Pancreas (tissue), 10 donors: ENCODE measurements at regions not wholly inside any gene's neighbourhood (a gene's known extent, or its start where the extent isn't known, plus 50 kb on each side); places are given as distances from the start of the nearest gene placed in this dataset.

Source experiments
- ATAC-seq, 4 donors: fragments of 200-7000 bp; cut with Tn5 transposase; one replicate each; pipeline versions ENCODE4 v1.8.0 to v1.9.1; 2020; ENCODE audit warnings: mild to moderate bottlenecking in 4 of 4, moderate library complexity in 4 of 4
- DNase-seq, 6 donors: peaks; one replicate each; pipeline ENCODE4 v3.0.0-alpha.2; 2020
- FAIRE-seq: peaks from 2 replicates; lab custom pipeline; 2012; peaks lifted over from hg19 to GRCh38; lab: Jason Lieb, UNC
- H3K27ac ChIP-seq, 4 donors: fragments of 200-600 bp; sonication (generic); 1 replicate in 3 of 4; 2 replicates in 1 of 4; pipeline versions ENCODE4 v1.5.0 to v1.8.0; 2020
- H3K27me3 ChIP-seq, 4 donors: fragments of 200-600 bp; one replicate each; pipeline ENCODE4 v1.8.0; 2021
- H3K36me3 ChIP-seq, 3 donors: fragments of 200-600 bp; sonication (generic) in 1 of 3; one replicate each; pipeline versions ENCODE4 v1.5.0 to v1.8.0; 2020 to 2021
- H3K4me1 ChIP-seq, 3 donors: fragments of 200-600 bp; one replicate each; pipeline ENCODE4 v1.8.0; 2021
- H3K4me3 ChIP-seq, 4 donors: fragments of 200-600 bp; sonication (generic) in 2 of 4; one replicate each; pipeline versions ENCODE4 v1.5.0 to v1.8.0; 2020 to 2021
- H3K9me3 ChIP-seq, 4 donors: fragments of 200-600 bp; one replicate each; pipeline ENCODE4 v1.8.0; 2021
- WGBS, 2 donors: extraction: QIAGEN DNeasy Blood & Tissue Kit; methylation state at CpG; one replicate each; pipeline ENCODE4 v1.1.7; 2013; 5-methylcytosine and 5-hydroxymethylcytosine counted together
- intact Hi-C, 3 donors: fragments of 100-400 bp; cut with DNase I; formaldehyde crosslinking; loops; one replicate each; pipeline versions ENCODE4 v1.11.1 to v1.14.2; 2022
- TF ChIP-seq, protein P1 (sequence below), 4 donors: fragments of 200-600 bp; sonication (generic) in 3 of 4; IDR thresholded peaks; one replicate each; pipeline versions ENCODE4 v1.5.0 to v1.8.0; 2021; ENCODE audit warnings: antibody characterized with exemption in 4 of 4
- donor health status: healthy with polysubstance abuse.
- donor health status: DM: no; HTN: no; CAD: no; lungs with moderate emphysema.
- donor health status: DM: no; HTN: no; CAD: no.
- donor health status: control.
- donor health status: control.
- donor health status: Bipolar disorder and iron deficiency.
- donor health status: DM: yes; HTN: yes; CAD: no.
- donor health status: DM: no; HTN: no; CAD: no.
- donor health status: DM: no; HTN: no; CAD: no.
- donor health status: DM: yes; HTN: yes; CAD: no.

DNA sequence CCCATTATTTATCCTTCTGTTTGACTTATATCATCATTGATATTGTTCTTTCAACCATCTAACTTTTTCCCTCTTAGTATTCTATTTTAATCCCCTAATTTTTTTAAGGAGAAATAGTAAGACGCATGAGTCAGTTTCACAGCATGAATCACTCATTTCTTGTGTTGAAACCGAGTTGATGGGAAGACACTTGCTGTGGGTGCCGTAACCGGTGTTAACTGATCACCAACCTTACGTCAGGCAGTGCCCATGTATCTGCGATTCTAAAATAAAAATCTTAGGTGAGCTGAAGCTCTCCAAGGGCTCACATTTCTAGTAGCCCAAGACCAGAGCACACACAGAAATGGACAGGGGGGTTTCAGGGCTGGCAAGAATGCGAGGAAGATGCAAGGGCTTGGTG is 348.1 kb downstream of the GALR1 start:
- Histone ChIP-seq H3K4me1 (no peaks in the 10 kb centered on the region), H3K36me3 (no peaks in the 10 kb centered on the region), H3K27me3 (no peaks in the 10 kb centered on the region), H3K9me3 (no peaks in the 10 kb centered on the region), H3K4me3 (no peak overlapping the region), H3K27ac (no peak overlapping the region)
- TF ChIP-seq, protein P1, sequence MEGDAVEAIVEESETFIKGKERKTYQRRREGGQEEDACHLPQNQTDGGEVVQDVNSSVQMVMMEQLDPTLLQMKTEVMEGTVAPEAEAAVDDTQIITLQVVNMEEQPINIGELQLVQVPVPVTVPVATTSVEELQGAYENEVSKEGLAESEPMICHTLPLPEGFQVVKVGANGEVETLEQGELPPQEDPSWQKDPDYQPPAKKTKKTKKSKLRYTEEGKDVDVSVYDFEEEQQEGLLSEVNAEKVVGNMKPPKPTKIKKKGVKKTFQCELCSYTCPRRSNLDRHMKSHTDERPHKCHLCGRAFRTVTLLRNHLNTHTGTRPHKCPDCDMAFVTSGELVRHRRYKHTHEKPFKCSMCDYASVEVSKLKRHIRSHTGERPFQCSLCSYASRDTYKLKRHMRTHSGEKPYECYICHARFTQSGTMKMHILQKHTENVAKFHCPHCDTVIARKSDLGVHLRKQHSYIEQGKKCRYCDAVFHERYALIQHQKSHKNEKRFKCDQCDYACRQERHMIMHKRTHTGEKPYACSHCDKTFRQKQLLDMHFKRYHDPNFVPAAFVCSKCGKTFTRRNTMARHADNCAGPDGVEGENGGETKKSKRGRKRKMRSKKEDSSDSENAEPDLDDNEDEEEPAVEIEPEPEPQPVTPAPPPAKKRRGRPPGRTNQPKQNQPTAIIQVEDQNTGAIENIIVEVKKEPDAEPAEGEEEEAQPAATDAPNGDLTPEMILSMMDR (IDR thresholded peaks at IDR 0.05), result no peak
- FAIRE-seq (no peak), DNase-seq (no peak), ATAC-seq (no peak)
- 78 to 86% methylated on average over 7 of the region's 7 CpGs for WGBS, 2 donors
- intact Hi-C loops, result no loop called here

DNA sequence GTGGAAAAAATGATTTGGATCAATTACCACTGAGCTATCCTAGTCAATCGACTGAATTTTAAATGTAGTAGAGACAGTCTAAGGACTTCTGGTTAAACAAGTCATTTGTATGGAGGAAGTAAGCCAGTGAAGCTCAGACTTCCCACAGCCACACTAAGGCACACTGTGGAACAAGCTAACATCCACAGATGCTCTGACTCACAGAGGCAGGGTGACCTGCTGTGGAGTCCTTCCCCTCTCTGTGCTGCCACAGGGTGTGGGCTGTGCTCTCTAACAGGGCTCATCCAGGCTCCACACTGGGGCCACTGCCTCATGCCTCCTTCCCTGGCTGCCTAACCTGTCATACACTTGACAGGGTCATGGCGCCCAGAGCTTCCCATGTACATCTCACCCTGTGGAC is 351.0 kb downstream of the GALR1 start:
- DNase-seq (no peak), FAIRE-seq (no peak), ATAC-seq (no peak)
- intact Hi-C loops, result no loop called here
- TF ChIP-seq, protein P1 (IDR thresholded peaks at IDR 0.05), result no peak
- Histone ChIP-seq H3K27ac (no peak overlapping the region), H3K4me3 (no peak overlapping the region), H3K27me3 (no peaks in the 10 kb centered on the region), H3K4me1 (no peaks in the 10 kb centered on the region), H3K36me3 (no peaks in the 10 kb centered on the region), H3K9me3 (no peaks in the 10 kb centered on the region)
- 76 to 90% methylated on average over 2 of the region's 2 CpGs for WGBS, 2 donors

DNA sequence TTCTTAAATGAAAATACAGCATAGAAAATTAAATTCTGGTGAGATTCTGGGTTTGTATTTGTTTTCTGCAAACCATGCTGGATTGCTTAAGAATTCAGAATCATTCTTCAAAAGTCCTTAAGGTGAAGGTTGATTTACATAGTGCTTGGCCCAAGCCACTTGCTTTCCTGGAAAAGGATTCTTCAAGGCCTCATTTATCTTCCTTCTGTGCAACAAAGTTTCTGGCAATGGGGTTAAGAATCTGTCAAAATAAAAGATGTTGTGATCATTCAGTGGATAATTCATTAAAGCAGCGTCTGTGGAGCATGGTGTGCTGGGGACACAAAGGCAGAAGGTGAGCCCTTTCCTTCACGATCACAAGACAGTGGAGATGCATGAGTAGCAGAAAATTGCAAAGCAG is 351.9 kb downstream of the GALR1 start:
- no peak for ATAC-seq
- WGBS, 2 donors, result 79 to 85% methylated on average over 2 of the region's 2 CpGs
- no peaks in the 10 kb centered on the region for H3K27me3 ChIP-seq

DNA sequence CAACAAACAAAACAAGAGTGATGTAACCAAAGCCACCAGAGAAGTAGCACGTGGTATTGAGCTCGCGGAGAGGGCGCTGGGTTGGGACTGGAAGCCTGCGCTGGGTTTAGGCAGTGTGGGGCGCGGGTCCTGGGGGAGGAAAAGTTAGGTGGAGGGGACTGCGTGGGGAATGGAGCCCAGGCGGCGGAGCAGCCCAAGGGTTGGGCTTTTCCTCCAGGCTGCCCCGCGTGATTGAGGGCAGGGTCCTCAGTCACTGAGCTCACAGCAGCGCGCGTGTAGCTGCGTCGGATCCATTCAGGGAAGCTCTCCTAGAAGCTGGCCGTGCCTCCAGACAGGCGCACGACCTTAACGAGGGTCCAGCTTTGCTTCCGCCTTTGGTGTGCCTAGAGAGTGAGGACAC is 357.4 kb downstream of the GALR1 start:
- ATAC-seq (no peak), DNase-seq (no peak), FAIRE-seq (no peak)
- intact Hi-C loops, result no loop called here
- no peaks in the 10 kb centered on the region for H3K9me3 ChIP-seq
- TF ChIP-seq, protein P1 (IDR thresholded peaks at IDR 0.05), result no peak
- no peaks in the 10 kb centered on the region for H3K4me1 ChIP-seq
- H3K27ac ChIP-seq, result no peak overlapping the region
- WGBS, 2 donors, result 81 to 88% methylated on average over 22 of the region's 22 CpGs
- no peak overlapping the region for H3K4me3 ChIP-seq
- peaks cover 0 to 3% (median 0%) of the 10 kb centered on the region in 4 donors for H3K27me3 ChIP-seq
- H3K36me3 ChIP-seq, result no peaks in the 10 kb centered on the region

More for the DNA sequence above, 351.9 kb downstream of the GALR1 start:
- Histone ChIP-seq H3K4me1 (no peaks in the 10 kb centered on the region), H3K4me3 (no peak overlapping the region), H3K9me3 (no peaks in the 10 kb centered on the region), H3K36me3 (no peaks in the 10 kb centered on the region), H3K27ac (no peak overlapping the region)
- DNase-seq (no peak), FAIRE-seq (no peak)
- intact Hi-C loops, result no loop called here
- TF ChIP-seq, protein P1 (IDR thresholded peaks at IDR 0.05), result no peak

DNA sequence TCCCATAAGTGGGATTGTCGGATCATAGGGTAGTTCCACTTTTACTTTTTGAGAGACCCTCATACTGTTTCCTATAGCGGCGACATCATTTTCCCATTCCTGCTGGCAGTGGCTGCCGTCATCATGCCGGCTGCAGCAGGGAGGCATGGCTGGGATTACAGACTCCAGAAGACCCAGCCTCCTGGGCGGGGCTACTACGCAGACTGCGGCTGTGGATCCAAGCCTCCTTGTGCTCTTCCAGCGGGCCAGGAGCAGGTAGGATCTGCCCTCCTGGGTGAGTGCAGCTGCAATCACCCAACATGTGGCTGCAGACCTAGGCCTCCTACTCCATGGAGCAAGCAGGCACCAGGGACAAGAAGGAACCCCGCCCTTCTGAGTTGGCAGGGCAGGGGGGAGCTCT is 359.2 kb downstream of the GALR1 start:
- FAIRE-seq (no peak), ATAC-seq (no peak), DNase-seq (no peak)
- Histone ChIP-seq H3K4me1 (no peaks in the 10 kb centered on the region), H3K4me3 (no peak overlapping the region), H3K36me3 (no peaks in the 10 kb centered on the region), H3K27me3 (peaks cover 0 to 3% (median 0%) of the 10 kb centered on the region in 4 donors), H3K27ac (no peak overlapping the region), H3K9me3 (no peaks in the 10 kb centered on the region)
- WGBS, 2 donors, result 87 to 96% methylated on average over 10 of the region's 10 CpGs
- intact Hi-C loops, result no loop called here
- TF ChIP-seq, protein P1 (IDR thresholded peaks at IDR 0.05), result no peak
